SK-N-SH treated with all-trans-retinoic acid at 6 μM for 48 hours (cell line): ENCODE measurements at regions not wholly inside any gene's neighbourhood (a gene's known extent, or its start where the extent isn't known, plus 50 kb on each side); places are given as distances from the start of the nearest gene placed in this dataset.

ENCODE experiments used
- ATAC-seq: fragments of 200-7000 bp; cut with Tn5 transposase; 3 replicates; pipeline ENCODE4 v1.9.1; 2020; ENCODE audit warnings: mild to moderate bottlenecking, moderate library complexity
- ARNTL ChIP-seq: fragments of 450-650 bp; formaldehyde crosslinking; IDR thresholded peaks from 2 replicates; pipeline ENCODE4 v1.5.0; 2020; ENCODE audit warnings: low read depth, mild to moderate bottlenecking, moderate library complexity, borderline replicate concordance
- CREB5 ChIP-seq: fragments of 250-450 bp; sonication (Bioruptor Pico); IDR thresholded peaks from 2 replicates; pipeline ENCODE4 v1.5.1; 2020; ENCODE audit warnings: low read depth, mild to moderate bottlenecking, moderate library complexity
- CSDC2 ChIP-seq: fragments of 250-450 bp; sonication (Bioruptor Pico); IDR thresholded peaks from 2 replicates; pipeline ENCODE4 v1.5.0; 2020; ENCODE audit warnings: mild to moderate bottlenecking, moderate library complexity
- ESRRG ChIP-seq: fragments of 250-450 bp; sonication (Bioruptor Pico); IDR thresholded peaks from 2 replicates; pipeline ENCODE4 v1.6.1; 2021; ENCODE audit warnings: mild to moderate bottlenecking
- GLIS3 ChIP-seq: fragments of 250-450 bp; sonication (Bioruptor Pico); IDR thresholded peaks from 2 replicates; pipeline ENCODE4 v1.5.0; 2020; ENCODE audit warnings: mild to moderate bottlenecking, moderate library complexity
- ISL1 ChIP-seq: fragments of 250-450 bp; sonication (Bioruptor Pico); IDR thresholded peaks from 2 replicates; pipeline ENCODE4 v2.1.2; 2022; ENCODE audit warnings: mild to moderate bottlenecking, moderate library complexity
- PATZ1 ChIP-seq: fragments of 250-450 bp; sonication (Bioruptor Pico); IDR thresholded peaks from 2 replicates; pipeline ENCODE4 v1.8.0; 2020; ENCODE audit warnings: mild to moderate bottlenecking, moderate library complexity, borderline replicate concordance
- PPARA ChIP-seq: fragments of 250-450 bp; sonication (Bioruptor Pico); IDR thresholded peaks from 2 replicates; pipeline ENCODE4 v1.5.0; 2020; ENCODE audit warnings: mild to moderate bottlenecking, borderline replicate concordance
- RARB ChIP-seq: fragments of 250-450 bp; sonication (Bioruptor Pico); IDR thresholded peaks from 2 replicates; pipeline ENCODE4 v1.8.0; 2021; ENCODE audit warnings: mild to moderate bottlenecking, moderate library complexity
- SNAI2 ChIP-seq: fragments of 250-450 bp; sonication (Bioruptor Pico); IDR thresholded peaks from 2 replicates; pipeline ENCODE4 v1.5.0; 2020; ENCODE audit warnings: mild to moderate bottlenecking, moderate library complexity
- TCF4 ChIP-seq: fragments of 250-450 bp; sonication (Bioruptor Pico); IDR thresholded peaks from 2 replicates; pipeline ENCODE4 v1.8.0; 2021; ENCODE audit warnings: mild to moderate bottlenecking, moderate library complexity, borderline replicate concordance
- TOX ChIP-seq: fragments of 250-450 bp; sonication (Bioruptor Pico); IDR thresholded peaks from 2 replicates; pipeline ENCODE4 v1.8.0; 2021; ENCODE audit warnings: mild to moderate bottlenecking, moderate library complexity, borderline replicate concordance
- TSHZ2 ChIP-seq: fragments of 250-450 bp; sonication (Bioruptor Pico); IDR thresholded peaks from 2 replicates; pipeline ENCODE4 v1.5.0; 2020; ENCODE audit warnings: mild to moderate bottlenecking, moderate library complexity
- ZC3H10 ChIP-seq: fragments of 250-450 bp; sonication (Bioruptor Pico); IDR thresholded peaks from 2 replicates; pipeline ENCODE4 v1.5.1; 2021; ENCODE audit warnings: mild to moderate bottlenecking, moderate library complexity
- ZFP3 ChIP-seq: fragments of 250-450 bp; sonication (Bioruptor Pico); IDR thresholded peaks from 2 replicates; pipeline ENCODE4 v1.5.0; 2020; ENCODE audit warnings: mild to moderate bottlenecking, moderate library complexity
- ZFP30 ChIP-seq: fragments of 450-650 bp; formaldehyde crosslinking; IDR thresholded peaks from 2 replicates; pipeline ENCODE4 v1.5.0; 2022; ENCODE audit warnings: mild to moderate bottlenecking, moderate library complexity
- ZNF565 ChIP-seq: fragments of 450-650 bp; formaldehyde crosslinking; conservative IDR thresholded peaks from 2 replicates; pipeline ENCODE4 v1.5.0; 2020; ENCODE audit warnings: low read depth, mild to moderate bottlenecking, moderate library complexity
- ZNF70 ChIP-seq: fragments of 450-650 bp; formaldehyde crosslinking; IDR thresholded peaks from 2 replicates; pipeline ENCODE4 v1.5.0; 2020; ENCODE audit warnings: mild to moderate bottlenecking, moderate library complexity
- ZNF8 ChIP-seq: fragments of 450-650 bp; formaldehyde crosslinking; IDR thresholded peaks from 2 replicates; pipeline ENCODE4 v1.5.0; 2020; ENCODE audit warnings: mild to moderate bottlenecking, moderate library complexity
- TF ChIP-seq, protein P1 (sequence below): fragments of 250-450 bp; sonication (Bioruptor Pico); IDR thresholded peaks from 2 replicates; pipeline ENCODE4 v1.8.0; 2021; ENCODE audit warnings: low read depth, mild to moderate bottlenecking, moderate library complexity, borderline replicate concordance
- TF ChIP-seq, protein P2 (sequence below): fragments of 250-450 bp; sonication (Bioruptor Pico); IDR thresholded peaks from 2 replicates; pipeline ENCODE4 v1.5.1; 2021; ENCODE audit warnings: mild to moderate bottlenecking, moderate library complexity

GRCh38 chrX:39536211-39536610, 561.5 kb downstream of the BCOR start (continued):
- TF ChIP-seq TSHZ2 (CRISPR knock-in tag), result no peak

DNA sequence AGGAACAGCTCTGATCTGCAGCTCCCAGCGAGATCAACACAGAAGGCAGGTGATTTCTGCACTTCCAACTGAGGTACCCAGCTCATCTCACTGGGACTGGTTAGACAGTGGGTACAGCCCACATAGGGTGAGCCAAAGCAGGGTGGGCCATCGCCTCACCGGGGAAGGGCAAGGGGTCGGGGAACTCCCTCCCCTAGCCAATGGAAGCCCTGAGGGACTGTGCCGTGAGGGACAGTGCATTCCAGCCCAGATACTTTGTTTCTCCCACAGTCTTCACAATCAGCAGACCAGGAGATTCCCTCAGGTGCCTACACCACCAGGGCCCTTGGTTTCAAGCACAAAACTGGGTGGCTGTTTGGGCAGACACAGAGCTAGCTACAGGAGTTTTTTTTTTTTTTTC, 555.9 kb downstream of the BCOR start:
- no peak for ATAC-seq
- no peak for TF ChIP-seq TSHZ2 (CRISPR knock-in tag)
- no peak for TF ChIP-seq PPARA (CRISPR knock-in tag)
- no peak for TF ChIP-seq ESRRG (CRISPR knock-in tag)
- no peak for TF ChIP-seq TOX (CRISPR knock-in tag)
- TF ChIP-seq ISL1 (CRISPR knock-in tag), result no peak
- TF ChIP-seq, all 23 proteins: peak for 0

DNA sequence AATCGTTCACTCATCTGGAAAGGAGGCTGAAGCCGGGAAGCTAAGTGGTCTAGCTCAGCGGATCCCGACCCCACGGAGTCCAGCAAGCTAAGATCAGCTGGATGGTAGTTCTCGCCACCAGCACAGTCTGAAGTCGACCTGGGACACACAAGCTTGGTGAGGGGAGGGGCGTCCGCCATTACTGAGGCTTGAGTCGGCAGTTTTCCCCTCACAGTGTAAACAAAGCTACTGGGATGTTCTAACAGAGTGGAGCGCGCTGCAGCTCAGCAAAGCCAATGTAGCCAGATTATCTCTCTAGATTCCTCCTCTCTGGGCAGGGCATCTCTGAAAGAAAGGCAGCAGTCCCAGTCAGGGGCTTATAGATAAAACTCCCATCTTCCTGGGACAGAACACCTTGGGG, 555.4 kb downstream of the BCOR start:
- TF ChIP-seq, protein P1, sequence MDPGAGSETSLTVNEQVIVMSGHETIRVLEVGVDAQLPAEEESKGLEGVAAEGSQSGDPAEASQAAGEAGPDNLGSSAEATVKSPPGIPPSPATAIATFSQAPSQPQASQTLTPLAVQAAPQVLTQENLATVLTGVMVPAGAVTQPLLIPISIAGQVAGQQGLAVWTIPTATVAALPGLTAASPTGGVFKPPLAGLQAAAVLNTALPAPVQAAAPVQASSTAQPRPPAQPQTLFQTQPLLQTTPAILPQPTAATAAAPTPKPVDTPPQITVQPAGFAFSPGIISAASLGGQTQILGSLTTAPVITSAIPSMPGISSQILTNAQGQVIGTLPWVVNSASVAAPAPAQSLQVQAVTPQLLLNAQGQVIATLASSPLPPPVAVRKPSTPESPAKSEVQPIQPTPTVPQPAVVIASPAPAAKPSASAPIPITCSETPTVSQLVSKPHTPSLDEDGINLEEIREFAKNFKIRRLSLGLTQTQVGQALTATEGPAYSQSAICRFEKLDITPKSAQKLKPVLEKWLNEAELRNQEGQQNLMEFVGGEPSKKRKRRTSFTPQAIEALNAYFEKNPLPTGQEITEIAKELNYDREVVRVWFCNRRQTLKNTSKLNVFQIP (CRISPR knock-in tag), result no peak
- TF ChIP-seq ISL1 (CRISPR knock-in tag) (no peak), GLIS3 (no peak), ZNF565 (CRISPR knock-in tag) (no peak), CSDC2 (no peak), ZNF70 (CRISPR knock-in tag) (no peak), TSHZ2 (CRISPR knock-in tag) (no peak), PATZ1 (no peak), ZC3H10 (no peak), ZNF8 (no peak), ARNTL (CRISPR knock-in tag) (no peak), ESRRG (CRISPR knock-in tag) (no peak), CREB5 (CRISPR knock-in tag) (no peak), RARB (no peak), ZFP30 (no peak), ZFP3 (no peak), SNAI2 (CRISPR knock-in tag) (no peak), TCF4 (CRISPR knock-in tag) (no peak)
- TF ChIP-seq, protein P2, sequence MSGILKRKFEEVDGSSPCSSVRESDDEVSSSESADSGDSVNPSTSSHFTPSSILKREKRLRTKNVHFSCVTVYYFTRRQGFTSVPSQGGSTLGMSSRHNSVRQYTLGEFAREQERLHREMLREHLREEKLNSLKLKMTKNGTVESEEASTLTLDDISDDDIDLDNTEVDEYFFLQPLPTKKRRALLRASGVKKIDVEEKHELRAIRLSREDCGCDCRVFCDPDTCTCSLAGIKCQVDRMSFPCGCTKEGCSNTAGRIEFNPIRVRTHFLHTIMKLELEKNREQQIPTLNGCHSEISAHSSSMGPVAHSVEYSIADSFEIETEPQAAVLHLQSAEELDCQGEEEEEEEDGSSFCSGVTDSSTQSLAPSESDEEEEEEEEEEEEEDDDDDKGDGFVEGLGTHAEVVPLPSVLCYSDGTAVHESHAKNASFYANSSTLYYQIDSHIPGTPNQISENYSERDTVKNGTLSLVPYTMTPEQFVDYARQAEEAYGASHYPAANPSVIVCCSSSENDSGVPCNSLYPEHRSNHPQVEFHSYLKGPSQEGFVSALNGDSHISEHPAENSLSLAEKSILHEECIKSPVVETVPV (CRISPR knock-in tag), result no peak
- TF ChIP-seq, all 23 proteins: peak for 0
- ATAC-seq, result no peak
